Cardiac fibroblast (primary cell): ENCODE measurements at regions not wholly inside any gene's neighbourhood (a gene's known extent, or its start where the extent isn't known, plus 50 kb on each side); places are given as distances from the start of the nearest gene placed in this dataset.
"Not testable (repeated sequence)": the region's sequence is repeated elsewhere in the genome, so short reads cannot be mapped to it uniquely, and the experiment has no call there.

Experiments used
- DNase-seq, 2 donors: peaks; one replicate each; pipeline versions ENCODE4 v3.0.0 to v3.0.0-alpha.2; 2010; ENCODE audit warnings: low read depth in 2 of 2
- H3K4me3 ChIP-seq, 2 donors: replicated peaks in 1 of 2; 1 replicate in 1 of 2; 2 replicates in 1 of 2; pipeline ENCODE4 v1.5.1; 2011; ENCODE audit warnings: low read depth in 2 of 2, low read length in 2 of 2, mild to moderate bottlenecking in 2 of 2, moderate library complexity in 1 of 2
- CTCF ChIP-seq: IDR thresholded peaks from one replicate; pipeline ENCODE4 v1.5.1; 2011; ENCODE audit warnings: low read depth, mild to moderate bottlenecking, low read length, inconsistent platforms

DNA sequence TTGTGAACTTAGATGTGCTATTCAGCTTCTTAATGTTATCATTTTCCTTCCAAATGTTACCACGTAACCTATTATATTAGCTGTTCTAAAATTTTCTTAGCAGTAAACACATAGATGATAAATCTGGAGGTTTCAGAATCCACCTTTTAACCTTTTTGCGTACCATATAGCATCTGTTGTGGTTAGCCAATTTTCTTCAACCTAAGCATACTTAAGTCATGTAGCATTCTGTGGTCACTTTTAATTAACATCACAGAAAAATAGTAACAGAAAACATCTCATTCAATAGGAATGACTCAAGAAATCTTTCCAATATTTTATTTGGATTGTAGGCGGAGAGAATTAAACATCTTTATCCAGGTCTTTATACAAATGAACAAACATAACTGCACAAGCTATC, 1465.3 kb upstream of the GBE1 start:
- H3K4me3 ChIP-seq: no peak overlapping the region
- no peak for TF ChIP-seq CTCF
- DNase-seq: no peak

DNA sequence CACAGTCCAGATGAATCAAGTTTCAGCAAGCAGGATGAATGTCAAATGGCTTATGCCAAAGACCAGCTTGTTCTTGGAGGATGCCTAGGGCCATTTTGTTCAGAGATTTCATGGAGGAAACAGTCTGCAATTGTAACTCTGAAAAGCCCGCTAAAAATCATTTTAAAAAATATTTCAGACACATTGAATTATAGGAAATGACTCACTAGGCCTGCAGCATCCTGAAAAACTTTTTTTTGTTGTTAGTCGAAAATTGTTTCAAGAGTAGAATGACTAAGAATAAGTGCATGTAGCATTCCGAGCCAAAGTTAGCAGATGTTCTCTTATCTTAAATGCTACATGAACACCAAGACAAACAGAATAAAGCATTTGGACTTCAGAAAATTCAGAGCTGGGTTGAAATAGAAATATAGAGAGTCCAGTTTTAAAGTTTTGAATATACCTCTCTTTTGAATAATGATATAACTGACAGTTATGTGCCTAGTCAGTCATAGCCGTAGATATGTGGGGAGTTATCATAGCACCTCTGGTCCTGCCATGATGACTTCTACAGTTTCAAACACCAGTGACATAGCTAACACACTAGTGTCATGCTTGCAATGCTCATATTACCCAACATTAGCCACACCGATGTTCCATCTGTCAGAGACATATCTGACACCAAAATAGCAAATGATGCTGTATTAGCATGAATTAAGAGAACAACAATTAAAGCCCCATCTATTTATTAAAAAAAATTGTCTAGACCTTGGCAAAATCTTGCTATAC, 1462.8 kb upstream of the GBE1 start:
- H3K4me3 ChIP-seq: no peak overlapping the region
- peak; percentile 54 to 81 for DNase-seq
- no peak for TF ChIP-seq CTCF

GRCh38 chr3:83218383-83219200, 1457.1 kb upstream of the GBE1 start:
- no peak overlapping the region for H3K4me3 ChIP-seq

DNA sequence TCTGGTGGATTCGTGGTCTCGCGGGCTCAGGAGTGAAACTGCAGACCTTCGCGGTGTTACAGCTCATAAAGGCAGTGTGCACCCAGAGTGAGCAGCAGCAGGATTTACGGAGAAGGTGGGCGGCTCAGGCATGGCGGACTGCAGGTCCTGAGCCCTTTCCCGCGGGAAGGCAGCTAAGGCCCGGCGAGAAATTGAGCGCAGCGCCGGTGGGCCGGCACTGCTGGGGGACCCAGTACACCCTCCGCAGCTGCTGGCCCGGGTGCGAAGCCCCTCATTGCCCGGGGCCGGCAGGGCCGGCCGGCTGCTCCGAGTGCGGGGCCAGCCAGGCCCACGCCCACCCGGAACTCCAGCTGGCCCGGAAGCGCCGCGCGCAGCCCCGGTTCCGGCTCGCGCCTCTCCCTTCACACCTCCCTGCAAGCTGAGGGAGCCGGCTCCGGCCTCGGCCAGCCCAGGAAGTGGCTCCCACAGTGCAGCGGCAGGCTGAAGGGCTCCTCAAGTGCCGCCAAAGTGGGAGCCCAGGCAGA, 1456.2 kb upstream of the GBE1 start:
- not testable (repeated sequence) for DNase-seq, H3K4me3 ChIP-seq

More at GRCh38 chr3:83218383-83219200, 1457.1 kb upstream of the GBE1 start:
- DNase-seq: no peak
- TF ChIP-seq CTCF: no peak

DNA sequence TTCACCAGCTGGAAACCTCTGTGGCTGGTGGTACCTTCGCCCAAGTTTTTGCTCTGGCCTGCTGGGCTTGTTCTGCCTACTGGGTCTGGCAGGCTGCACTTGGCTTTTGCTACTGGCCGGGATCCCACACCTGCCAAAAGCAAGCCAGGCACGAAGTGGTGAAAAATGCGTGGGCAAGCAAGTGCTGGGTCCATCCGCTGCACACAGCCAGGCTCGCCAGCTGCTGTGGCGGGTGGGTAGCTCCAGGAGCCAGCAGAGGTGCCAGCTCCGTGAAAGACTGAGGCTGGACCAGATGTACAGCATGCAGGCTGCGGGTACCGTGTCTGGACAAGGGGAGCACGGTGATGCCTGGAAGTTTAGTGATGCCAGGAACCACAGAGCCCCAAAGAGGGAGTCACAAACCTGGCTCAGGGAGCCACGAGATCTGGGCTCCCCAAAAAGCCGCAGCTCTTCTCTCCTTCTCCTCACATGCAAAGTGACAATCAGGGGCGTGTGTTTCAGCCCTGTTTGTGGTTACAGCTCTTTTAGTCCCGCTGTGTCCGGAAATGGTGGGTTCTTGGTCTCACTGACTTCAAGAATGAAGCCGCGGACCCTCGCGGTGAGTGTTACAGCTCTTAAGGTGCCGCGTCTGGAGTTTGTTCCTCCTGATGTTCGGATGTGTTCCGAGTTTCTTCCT, 1455.6 kb upstream of the GBE1 start:
- H3K4me3 ChIP-seq: no peak overlapping the region
- no peak for TF ChIP-seq CTCF
- DNase-seq: no peak

- DNase-seq: no peak
- H3K4me3 ChIP-seq: no peak overlapping the region
- TF ChIP-seq CTCF: no peak
Observed at GRCh38 chr3:83195243-83195642, 1433.8 kb upstream of the GBE1 start.

GRCh38 chr3:83193526-83193925, 1432.1 kb upstream of the GBE1 start:
- no peak for TF ChIP-seq CTCF
- no peak overlapping the region for H3K4me3 ChIP-seq
- peak in 1 of 2 donors; percentile 0 for DNase-seq
